Stomach (tissue), 4 donors: ENCODE measurements at regions not wholly inside any gene's neighbourhood (a gene's known extent, or its start where the extent isn't known, plus 50 kb on each side); places are given as distances from the start of the nearest gene placed in this dataset.

Experiments used
- CTCF ChIP-seq, 7 experiments: fragments of 450-650 bp in 4 of 7; fragments of 200-600 bp in 3 of 7; sonication (generic) in 3 of 7; IDR thresholded peaks; one replicate each; pipeline ENCODE4 v1.5.1; 2016 to 2019; ENCODE audit warnings: antibody characterized with exemption in 7 of 7, control low read depth in 2 of 7, mild to moderate bottlenecking in 1 of 7
- POLR2A ChIP-seq, 4 donors: fragments of 450-650 bp; IDR thresholded peaks; one replicate each; pipeline ENCODE4 v1.6.1; 2016; ENCODE audit warnings: antibody characterized with exemption in 4 of 4, control low read depth in 2 of 4, mild to moderate bottlenecking in 1 of 4, moderate library complexity in 1 of 4

GRCh38 chr17:14580499-14580898 lies 279.6 kb downstream of the HS3ST3B1 start:
- no peak for TF ChIP-seq CTCF (IDR thresholded peaks at IDR 0.05)
- TF ChIP-seq POLR2A (IDR thresholded peaks at IDR 0.05) = no peak
